Mucosa of rectum (tissue), 2 donors: ENCODE measurements at regions not wholly inside any gene's neighbourhood (a gene's known extent, or its start where the extent isn't known, plus 50 kb on each side); places are given as distances from the start of the nearest gene placed in this dataset.
A peak's percentile ranks its signal among the peaks of the same experiment; 100 is the strongest.

Source experiments
- H3K27ac ChIP-seq, 2 donors: one replicate each; pipeline ENCODE4 v1.7.0; 2013; ENCODE audit warnings: inconsistent platforms in 2 of 2, low read depth in 2 of 2, low read length in 2 of 2
- H3K27me3 ChIP-seq, 2 donors: one replicate each; pipeline ENCODE4 v1.7.0; 2013; ENCODE audit warnings: low read length in 2 of 2; ENCODE audit not compliant: control insufficient read depth in 2 of 2, insufficient read depth in 2 of 2
- H3K36me3 ChIP-seq, 2 donors: one replicate each; pipeline ENCODE4 v1.7.0; 2013; ENCODE audit warnings: low read length in 2 of 2; ENCODE audit not compliant: control insufficient read depth in 2 of 2, insufficient read depth in 2 of 2
- H3K4me1 ChIP-seq, 2 donors: one replicate each; pipeline ENCODE4 v1.7.0; 2013; ENCODE audit warnings: low read length in 2 of 2, mild to moderate bottlenecking in 1 of 2; ENCODE audit not compliant: control insufficient read depth in 2 of 2, insufficient read depth in 2 of 2
- H3K4me3 ChIP-seq, 2 donors: one replicate each; pipeline ENCODE4 v1.7.0; 2013; ENCODE audit warnings: low read length in 2 of 2
- H3K9ac ChIP-seq, 2 donors: one replicate each; pipeline ENCODE4 v1.7.0; 2013; ENCODE audit warnings: low read length in 2 of 2, low read depth in 1 of 2, mild to moderate bottlenecking in 1 of 2
- H3K9me3 ChIP-seq, 2 donors: one replicate each; pipeline ENCODE4 v1.7.0; 2013; ENCODE audit warnings: low read length in 2 of 2; ENCODE audit not compliant: control insufficient read depth in 2 of 2
- donor health status: healthy.
- donor health status: Normal muscosa, but diverticular disease.

DNA sequence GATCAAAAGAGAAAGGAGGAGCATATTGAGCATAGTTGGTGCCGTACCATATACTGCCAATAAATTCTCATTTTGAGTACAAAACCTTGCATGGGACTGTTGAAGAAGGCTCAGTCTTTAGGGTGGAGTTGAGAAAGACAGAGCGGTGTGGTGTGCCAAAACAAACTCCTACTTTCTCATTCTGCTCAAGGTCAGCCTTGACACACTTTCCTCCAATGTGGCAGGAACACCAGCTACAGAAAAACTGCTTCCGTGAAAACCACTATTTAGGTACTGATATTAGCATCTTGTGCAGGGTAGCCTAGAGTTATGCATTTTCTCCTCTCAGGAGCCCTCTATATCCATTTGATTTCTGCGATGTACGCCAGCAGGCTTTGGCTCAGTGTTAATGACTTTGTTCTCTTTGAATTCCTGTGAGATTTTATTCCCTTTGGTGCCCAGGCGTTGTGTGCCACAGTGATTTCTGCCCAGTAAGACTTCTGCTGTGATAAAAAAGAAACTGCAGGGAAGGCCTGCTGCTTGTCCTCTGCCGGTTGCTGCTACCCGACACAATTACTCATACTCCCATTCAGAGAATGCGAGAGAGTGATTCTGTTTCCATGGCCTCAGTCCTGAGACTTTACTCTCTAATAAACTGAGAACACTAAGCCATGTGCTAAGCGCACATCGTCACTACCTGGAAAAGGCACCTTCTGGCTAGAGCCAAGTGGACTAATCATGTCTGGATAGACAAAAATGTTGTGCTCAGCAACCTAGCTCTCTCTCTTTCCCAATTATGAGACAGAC, 88.3 kb upstream of the MDM1 start:
- Histone ChIP-seq H3K27me3 (no peaks in the 10 kb centered on the region), H3K27ac (peak overlapping the region; percentile 0 to 2), H3K4me3 (no peak overlapping the region), H3K9me3 (no peaks in the 10 kb centered on the region), H3K4me1 (peaks cover 6 to 10% of the 10 kb centered on the region in 2 donors), H3K36me3 (no peaks in the 10 kb centered on the region), H3K9ac (no peak overlapping the region)

- peaks cover 6 to 10% of the 10 kb centered on the region in 2 donors for H3K4me1 ChIP-seq
- no peaks in the 10 kb centered on the region for H3K36me3 ChIP-seq
- no peak overlapping the region for H3K4me3 ChIP-seq
- H3K27me3 ChIP-seq = no peaks in the 10 kb centered on the region
- H3K27ac ChIP-seq = no peak overlapping the region
- no peak overlapping the region for H3K9ac ChIP-seq
- H3K9me3 ChIP-seq = no peaks in the 10 kb centered on the region
These were observed 90.0 kb upstream of the MDM1 start for GRCh38 chr12:68422159-68422558.

DNA sequence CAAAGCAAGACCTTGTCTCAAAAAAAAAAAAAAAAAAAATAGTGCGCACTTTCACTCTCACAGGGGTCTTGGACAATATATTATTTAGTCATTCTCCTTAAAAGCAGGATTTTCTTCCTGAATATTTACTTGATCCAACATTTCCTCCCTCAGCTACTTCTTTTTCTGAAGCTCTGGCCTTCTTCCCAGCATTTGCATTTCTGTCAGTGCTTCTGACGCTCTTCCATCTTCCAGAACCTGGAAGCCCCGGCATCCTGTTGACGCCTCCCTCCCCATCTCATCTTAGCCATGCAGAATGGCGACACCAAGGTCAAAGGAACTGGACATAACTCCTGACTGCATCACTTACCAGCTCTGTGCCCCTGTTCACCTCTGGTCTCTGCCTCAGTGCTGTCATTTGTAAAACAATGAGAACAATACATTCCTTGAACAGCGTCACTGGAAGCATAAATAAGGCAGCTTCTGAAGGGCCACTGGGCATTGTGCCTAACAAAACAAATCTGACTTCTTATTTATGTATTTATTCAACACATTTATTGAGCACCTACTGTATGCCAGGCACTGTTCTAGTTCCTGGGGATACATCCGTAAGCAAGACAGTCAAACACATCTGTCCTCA, 90.9 kb upstream of the MDM1 start:
- H3K9ac ChIP-seq = no peak overlapping the region
- H3K9me3 ChIP-seq = no peaks in the 10 kb centered on the region
- peaks cover 6 to 10% of the 10 kb centered on the region in 2 donors for H3K4me1 ChIP-seq
- H3K27me3 ChIP-seq = no peaks in the 10 kb centered on the region
- H3K27ac ChIP-seq = no peak overlapping the region
- H3K4me3 ChIP-seq = no peak overlapping the region
- no peaks in the 10 kb centered on the region for H3K36me3 ChIP-seq

GRCh38 chr12:68425998-68426397, 93.8 kb upstream of the MDM1 start:
- Histone ChIP-seq H3K4me1 (peaks cover 3 to 9% of the 10 kb centered on the region in 2 donors), H3K27ac (no peak overlapping the region), H3K36me3 (no peaks in the 10 kb centered on the region)

GRCh38 chr12:68428211-68428610, 96.0 kb upstream of the MDM1 start:
- Histone ChIP-seq H3K27ac (no peak overlapping the region), H3K9me3 (no peaks in the 10 kb centered on the region), H3K27me3 (no peaks in the 10 kb centered on the region), H3K9ac (no peak overlapping the region), H3K36me3 (no peaks in the 10 kb centered on the region), H3K4me3 (no peak overlapping the region), H3K4me1 (peaks cover 3 to 13% of the 10 kb centered on the region in 2 donors)

More at GRCh38 chr12:68425998-68426397, 93.8 kb upstream of the MDM1 start:
- no peak overlapping the region for H3K9ac ChIP-seq
- no peaks in the 10 kb centered on the region for H3K27me3 ChIP-seq
- H3K4me3 ChIP-seq = no peak overlapping the region
- H3K9me3 ChIP-seq = no peaks in the 10 kb centered on the region

DNA sequence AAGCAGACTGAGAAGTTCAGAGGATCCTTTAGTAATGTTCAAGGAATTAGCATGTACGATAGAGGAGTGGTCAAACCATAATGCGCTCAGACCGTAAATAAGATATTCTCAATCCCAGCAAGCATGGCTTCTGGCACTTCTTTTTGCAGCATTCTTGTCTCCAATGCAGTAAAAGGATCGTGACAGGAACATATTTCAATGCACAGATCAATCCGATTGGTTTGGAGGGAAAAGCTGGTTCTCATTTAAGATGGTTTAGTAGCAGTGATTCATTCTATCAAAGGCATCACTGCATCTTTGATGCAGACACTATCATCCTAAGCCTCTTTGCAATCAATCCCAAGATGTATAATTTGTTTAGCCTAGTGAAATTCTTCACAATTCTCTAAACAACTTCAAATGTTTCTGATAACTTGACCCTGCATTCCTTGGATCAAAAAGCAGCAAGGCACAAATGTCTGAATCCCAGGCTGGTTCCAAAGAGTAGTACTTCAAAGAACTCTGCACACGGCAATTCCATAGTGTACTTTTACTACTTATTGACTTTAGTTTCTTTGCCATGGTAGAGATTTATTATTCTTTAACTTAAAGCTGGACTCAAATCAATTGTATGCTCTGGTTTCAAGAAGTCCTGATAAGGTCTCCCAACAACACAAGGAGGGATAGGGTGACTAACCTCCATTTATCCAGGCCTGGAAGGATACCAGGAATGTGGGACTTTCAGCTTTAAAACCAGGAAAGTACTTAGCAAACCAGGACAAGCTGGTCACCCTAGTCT, 96.8 kb upstream of the MDM1 start:
- no peaks in the 10 kb centered on the region for H3K27me3 ChIP-seq
- no peak overlapping the region for H3K27ac ChIP-seq
- H3K36me3 ChIP-seq = no peaks in the 10 kb centered on the region
- no peaks in the 10 kb centered on the region for H3K9me3 ChIP-seq
- peaks cover 3 to 14% of the 10 kb centered on the region in 2 donors for H3K4me1 ChIP-seq
- no peak overlapping the region for H3K4me3 ChIP-seq
- no peak overlapping the region for H3K9ac ChIP-seq

GRCh38 chr12:68429696-68430095, 97.5 kb upstream of the MDM1 start:
- Histone ChIP-seq H3K36me3 (no peaks in the 10 kb centered on the region), H3K9me3 (no peaks in the 10 kb centered on the region), H3K9ac (no peak overlapping the region), H3K4me1 (peaks cover 3 to 14% of the 10 kb centered on the region in 2 donors), H3K27me3 (no peaks in the 10 kb centered on the region), H3K4me3 (no peak overlapping the region), H3K27ac (no peak overlapping the region)

GRCh38 chr12:68431786-68432185, 99.6 kb upstream of the MDM1 start:
- no peaks in the 10 kb centered on the region for H3K27me3 ChIP-seq
- H3K36me3 ChIP-seq = no peaks in the 10 kb centered on the region
- H3K9me3 ChIP-seq = no peaks in the 10 kb centered on the region
- H3K4me3 ChIP-seq = no peak overlapping the region
- no peak overlapping the region for H3K27ac ChIP-seq
- peaks cover 3 to 14% of the 10 kb centered on the region in 2 donors for H3K4me1 ChIP-seq
- no peak overlapping the region for H3K9ac ChIP-seq

DNA sequence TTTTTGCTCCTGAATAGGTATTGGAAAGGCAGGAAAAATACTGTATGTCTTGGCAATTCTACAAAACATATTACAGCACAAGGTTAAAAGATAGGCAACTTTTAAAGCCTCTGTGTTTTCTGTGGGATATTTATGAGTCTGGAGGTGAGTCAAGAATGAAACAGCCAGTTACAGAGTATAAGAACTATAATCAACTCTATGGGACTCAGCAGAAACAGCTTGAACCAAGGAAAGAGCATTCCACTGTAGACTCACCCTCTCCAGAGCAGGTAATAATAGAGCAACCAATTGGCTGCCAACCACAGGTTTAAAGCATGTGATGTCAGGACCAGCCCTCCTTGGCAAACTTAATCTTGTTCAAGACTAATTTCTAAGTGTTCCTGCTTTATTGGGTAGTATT, 100.5 kb upstream of the MDM1 start:
- no peaks in the 10 kb centered on the region for H3K9me3 ChIP-seq
- H3K36me3 ChIP-seq = no peaks in the 10 kb centered on the region
- no peak overlapping the region for H3K9ac ChIP-seq
- peak overlapping the region in 1 of 2 donors; percentile 23 for H3K27ac ChIP-seq
- H3K4me3 ChIP-seq = no peak overlapping the region
- H3K27me3 ChIP-seq = no peaks in the 10 kb centered on the region
- peaks cover 3 to 14% of the 10 kb centered on the region in 2 donors for H3K4me1 ChIP-seq
